IMR-90 (cell line): ENCODE measurements at regions not wholly inside any gene's neighbourhood (a gene's known extent, or its start where the extent isn't known, plus 50 kb on each side); places are given as distances from the start of the nearest gene placed in this dataset.

Experiments
- ATAC-seq: fragments of 200-7000 bp; cut with Tn5 transposase; 2 replicates; pipeline ENCODE4 v1.9.1; 2020; ENCODE audit warnings: low read depth, mild to moderate bottlenecking, moderate library complexity
- BruUV-seq: library from RNA; stranded (reverse); fragments of 400-500 nt; replicated peaks from 2 replicates; lab custom pipeline; 2021; lab: Mats Ljungman, UMichigan
- CTCF ChIA-PET: fragments of 300-600 bp; formaldehyde crosslinking; extraction: SDS; loops from one replicate; lab custom pipeline; 2021; ENCODE audit warnings: antibody characterized with exemption; lab: Yijun Ruan, JAX
- POLR2A ChIA-PET: fragments of 300-600 bp; sonication (Branson Sonifier 250); formaldehyde crosslinking; loops from one replicate; lab custom pipeline; 2022; ENCODE audit warnings: antibody characterized with exemption; ENCODE audit not compliant: unreplicated experiment; lab: Charles Lee
- DNase-seq: peaks from one replicate; pipeline ENCODE4 v3.0.0; 2013
- H2AFZ ChIP-seq: replicated peaks from 2 replicates; pipeline ENCODE3; 2013; ENCODE audit warnings: low read length, mild to moderate bottlenecking; ENCODE audit not compliant: poor library complexity
- H2AK5ac ChIP-seq: 2 replicates; pipeline ENCODE4 v1.6.1; 2013; ENCODE audit warnings: low read depth, low read length, inconsistent platforms
- H2AK9ac ChIP-seq: replicated peaks from 2 replicates; pipeline ENCODE3; 2013; ENCODE audit warnings: mild to moderate bottlenecking, low read depth, low read length, moderate library complexity; ENCODE audit not compliant: poor library complexity
- H2BK120ac ChIP-seq: 2 replicates; pipeline ENCODE4 v1.6.1; 2013; ENCODE audit warnings: low read depth, low read length, inconsistent platforms
- H2BK15ac ChIP-seq: 3 replicates; pipeline ENCODE4 v1.6.1; 2013; ENCODE audit warnings: low read depth, low read length, inconsistent platforms
- H2BK20ac ChIP-seq: 2 replicates; pipeline ENCODE4 v1.6.1; 2013; ENCODE audit warnings: low read depth, mild to moderate bottlenecking, inconsistent platforms, low read length, moderate library complexity
- H2BK5ac ChIP-seq: 2 replicates; pipeline ENCODE4 v1.6.1; 2013; ENCODE audit warnings: mild to moderate bottlenecking, low read depth, low read length, inconsistent platforms; ENCODE audit not compliant: poor library complexity, severe bottlenecking
- H3K14ac ChIP-seq: replicated peaks from 2 replicates; pipeline ENCODE4 v1.6.1; 2013; ENCODE audit warnings: low read depth, low read length, inconsistent platforms
- H3K18ac ChIP-seq: 2 replicates; pipeline ENCODE4 v1.6.1; 2013; ENCODE audit warnings: low read depth, low read length, control low read depth
- H3K23ac ChIP-seq: 2 replicates; pipeline ENCODE4 v1.6.1; 2013; ENCODE audit warnings: low read depth, low read length, inconsistent platforms
- H3K27ac ChIP-seq: 2 replicates; pipeline ENCODE4 v1.5.1; 2013; ENCODE audit warnings: mild to moderate bottlenecking, control low read depth, low read length; ENCODE audit not compliant: insufficient read depth
- H3K27me3 ChIP-seq: 2 replicates; pipeline ENCODE4 v1.6.1; 2013; ENCODE audit warnings: low read length; ENCODE audit not compliant: control insufficient read depth, insufficient read depth
- H3K36me3 ChIP-seq: 2 replicates; pipeline ENCODE4 v1.6.1; 2013; ENCODE audit warnings: low read length, mixed read lengths; ENCODE audit not compliant: control insufficient read depth, insufficient read depth
- H3K4ac ChIP-seq: 2 replicates; pipeline ENCODE4 v1.6.1; 2013; ENCODE audit warnings: low read depth, low read length, inconsistent platforms
- H3K4me1 ChIP-seq: 2 replicates; pipeline ENCODE4 v1.6.1; 2013; ENCODE audit warnings: low read length, mixed read lengths; ENCODE audit not compliant: control insufficient read depth, insufficient read depth
- H3K4me2 ChIP-seq: 2 replicates; pipeline ENCODE4 v1.6.1; 2013; ENCODE audit warnings: low read depth, mild to moderate bottlenecking, control low read depth, low read length, moderate library complexity
- H3K4me3 ChIP-seq: 2 replicates; pipeline ENCODE4 v1.5.1; 2013; ENCODE audit warnings: low read depth, mild to moderate bottlenecking, control low read depth, low read length, moderate library complexity; ENCODE audit not compliant: insufficient read depth
- H3K56ac ChIP-seq: 2 replicates; pipeline ENCODE4 v1.6.1; 2013; ENCODE audit warnings: low read length, inconsistent platforms; ENCODE audit not compliant: insufficient read depth; ENCODE audit errors: extremely low read depth
- H3K79me1 ChIP-seq, 2 experiments: 2 replicates each; pipeline ENCODE4 v1.6.1; 2013; ENCODE audit warnings: low read length in 2 of 2, inconsistent platforms in 1 of 2, low read depth in 1 of 2
- H3K9ac ChIP-seq: 2 replicates; pipeline ENCODE4 v1.6.1; 2013; ENCODE audit warnings: low read depth, low read length, control low read depth
- H3K9me1 ChIP-seq: 2 replicates; pipeline ENCODE4 v1.6.1; 2013; ENCODE audit warnings: low read length, inconsistent platforms; ENCODE audit not compliant: insufficient read depth
- H3K9me3 ChIP-seq: 2 replicates; pipeline ENCODE4 v1.6.1; 2013; ENCODE audit warnings: low read length; ENCODE audit not compliant: control insufficient read depth, insufficient read depth
- H4K20me1 ChIP-seq: 2 replicates; pipeline ENCODE4 v1.6.1; 2013; ENCODE audit warnings: low read length, inconsistent platforms; ENCODE audit not compliant: insufficient read depth
- H4K5ac ChIP-seq: 2 replicates; pipeline ENCODE4 v1.6.1; 2013; ENCODE audit warnings: mild to moderate bottlenecking, low read depth, low read length, control low read depth
- H4K8ac ChIP-seq, 2 experiments: 2 replicates each; pipeline ENCODE4 v1.6.1; 2013; ENCODE audit warnings: low read depth in 2 of 2, low read length in 2 of 2, control low read depth in 1 of 2, inconsistent platforms in 1 of 2
- H4K91ac ChIP-seq: 2 replicates; pipeline ENCODE4 v1.6.1; 2013; ENCODE audit warnings: low read depth, low read length, inconsistent platforms; ENCODE audit not compliant: insufficient read depth
- BHLHE40 ChIP-seq: fragments of 150-350 bp; IDR thresholded peaks from 2 replicates; pipeline ENCODE4 v1.6.1; 2016; ENCODE audit warnings: mild to moderate bottlenecking, low read depth, low read length
- CEBPB ChIP-seq: IDR thresholded peaks from 2 replicates; pipeline ENCODE4 v1.6.1; 2012; ENCODE audit warnings: low read depth, low read length, improper control_type of control experiment
- CHD1 ChIP-seq: IDR thresholded peaks from 2 replicates; pipeline ENCODE4 v1.6.1; 2012; ENCODE audit warnings: low read depth, low read length, improper control_type of control experiment
- ELK1 ChIP-seq: fragments of 150-350 bp; IDR thresholded peaks from 2 replicates; pipeline ENCODE4 v1.6.1; 2016; ENCODE audit warnings: low read depth, mild to moderate bottlenecking, low read length, moderate library complexity, borderline replicate concordance
- FOS ChIP-seq: fragments of 150-350 bp; IDR thresholded peaks from 2 replicates; pipeline ENCODE4 v1.6.1; 2016; ENCODE audit warnings: low read depth, low read length
- MAFK ChIP-seq: IDR thresholded peaks from 2 replicates; pipeline ENCODE4 v1.6.1; 2012; ENCODE audit warnings: low read depth, low read length, improper control_type of control experiment
- MAZ ChIP-seq: IDR thresholded peaks from 2 replicates; pipeline ENCODE4 v1.6.1; 2012; ENCODE audit warnings: low read depth, mild to moderate bottlenecking, low read length, improper control_type of control experiment, moderate library complexity, borderline replicate concordance
- MXI1 ChIP-seq: IDR thresholded peaks from 2 replicates; pipeline ENCODE4 v1.6.1; 2012; ENCODE audit warnings: low read depth, mild to moderate bottlenecking, low read length, moderate library complexity, borderline replicate concordance
- NFE2L2 ChIP-seq: fragments of 150-350 bp; IDR thresholded peaks from 2 replicates; pipeline ENCODE4 v1.6.1; 2016; ENCODE audit warnings: low read depth, mild to moderate bottlenecking, low read length
- POLR2A ChIP-seq: IDR thresholded peaks from 2 replicates; pipeline ENCODE4 v1.6.1; 2012; ENCODE audit warnings: mild to moderate bottlenecking, low read depth, low read length
- RAD21 ChIP-seq: IDR thresholded peaks from 2 replicates; pipeline ENCODE4 v1.6.1; 2012; ENCODE audit warnings: low read length, improper control_type of control experiment
- RCOR1 ChIP-seq: IDR thresholded peaks from 2 replicates; pipeline ENCODE4 v1.6.1; 2012; ENCODE audit warnings: mild to moderate bottlenecking, low read length, improper control_type of control experiment; ENCODE audit not compliant: insufficient replicate concordance
- RFX5 ChIP-seq: IDR thresholded peaks from 2 replicates; pipeline ENCODE4 v1.8.0; 2012; ENCODE audit warnings: low read depth, mild to moderate bottlenecking, low read length, moderate library complexity
- SMC3 ChIP-seq: fragments of 150-350 bp; IDR thresholded peaks from 2 replicates; pipeline ENCODE4 v1.6.1; 2016; ENCODE audit warnings: low read depth, mild to moderate bottlenecking, antibody characterized with exemption, low read length, moderate library complexity
- WGBS, 2 experiments: methylation state at CpG; one replicate each; pipeline versions ENCODE4 v1.1.5 to v1.1.7; 2013; ENCODE audit warnings: missing lambda C conversion rate in 2 of 2; ENCODE audit not compliant: insufficient read length in 1 of 2; ENCODE audit errors: extremely low coverage in 2 of 2; 5-methylcytosine and 5-hydroxymethylcytosine counted together
- dilution Hi-C: fragments of 300-500 bp; cut with HindIII; formaldehyde crosslinking; loops from one replicate; pipeline ENCODE4 v1.14.3; 2018; ENCODE audit warnings: low sequenced_read_pairs; ENCODE audit not compliant: unreplicated experiment
- in situ Hi-C: fragments of 300-500 bp; cut with MboI; formaldehyde crosslinking; loops from 3 replicates; pipeline ENCODE4 v1.14.3; 2019; ENCODE audit warnings: low sequenced_read_pairs, inconsistent platforms, mixed read lengths
- intact Hi-C: fragments of 100-400 bp; cut with micrococcal nuclease; formaldehyde crosslinking; loops from 2 replicates; pipeline ENCODE4 v1.10.0; 2022
- TF ChIP-seq, protein P1 (sequence below): fragments of 150-350 bp; IDR thresholded peaks from 2 replicates; pipeline ENCODE4 v1.6.1; 2017; ENCODE audit warnings: mild to moderate bottlenecking, antibody characterized with exemption, low read length, low read depth
- TF ChIP-seq, protein P2 (sequence below): conservative IDR thresholded peaks from 2 replicates; pipeline ENCODE4 v1.5.1; 2012; ENCODE audit warnings: mild to moderate bottlenecking, low read depth, low read length, improper control_type of control experiment

DNA sequence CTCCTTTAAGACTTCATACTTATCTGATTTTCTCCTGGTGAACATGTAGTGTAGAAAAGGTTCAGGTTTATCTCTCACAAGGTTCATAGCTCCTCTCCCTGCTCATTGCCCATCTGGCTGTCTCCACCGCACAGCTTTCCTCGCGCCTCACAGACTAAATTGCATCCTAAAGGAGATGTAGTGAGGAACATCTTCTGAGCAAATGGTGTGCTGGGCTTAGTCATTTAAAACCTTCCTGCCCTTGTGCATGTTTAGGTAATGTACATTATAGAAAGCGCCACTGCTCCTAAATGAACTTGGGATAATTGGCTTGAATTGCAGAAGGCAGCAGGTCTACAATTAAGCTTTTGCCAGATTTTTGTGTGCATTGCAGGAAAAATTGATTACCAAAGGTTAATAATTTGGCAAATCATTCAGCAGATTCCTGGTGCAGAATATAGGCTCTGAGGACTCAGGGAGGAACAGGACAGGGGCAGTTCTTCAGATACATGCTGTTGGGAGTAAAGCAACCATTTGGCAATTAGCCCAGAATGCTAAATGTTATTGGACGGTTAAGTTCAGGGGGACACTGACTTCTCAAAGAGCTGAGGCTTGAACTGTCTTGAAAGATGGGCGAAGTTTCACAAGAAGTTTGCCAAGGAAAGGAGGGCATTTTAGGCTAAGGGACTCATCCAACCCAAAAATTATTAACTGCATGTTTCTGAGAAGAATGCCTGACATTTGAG is 108.4 kb upstream of the CLDN10 start:
- DNase-seq (no peak), ATAC-seq (no peak)
- Histone ChIP-seq H3K9me3 (peaks cover 3% of the 10 kb centered on the region; the same call in 1 of the 2 replicates), H2BK120ac (no peak overlapping the region), H3K4me1 (no peaks in the 10 kb centered on the region), H2AFZ (no peak overlapping the region), H3K14ac (no peak overlapping the region), H4K91ac (no peak overlapping the region), H2AK9ac (no peak overlapping the region), H3K9ac (no peak overlapping the region), H4K8ac (no peak overlapping the region), H3K23ac (no peak overlapping the region), H2BK15ac (no peak overlapping the region), H3K4ac (no peak overlapping the region), H3K56ac (no peak overlapping the region), H4K5ac (no peak overlapping the region), H4K20me1 (no peaks in the 10 kb centered on the region), H2AK5ac (no peak overlapping the region), H2BK5ac (no peak overlapping the region), H2BK20ac (no peak overlapping the region), H3K79me1 (no peaks in the 10 kb centered on the region), H3K18ac (no peak overlapping the region), H3K4me3 (no peak overlapping the region), H3K9me1 (no peaks in the 10 kb centered on the region; the same call in 1 of the 2 replicates), H3K4me2 (no peak overlapping the region), H3K36me3 (no peaks in the 10 kb centered on the region), H3K27ac (no peak overlapping the region), H3K27me3 (peaks cover 15% of the 10 kb centered on the region)
- no peak for TF ChIP-seq MXI1
- TF ChIP-seq ELK1 = no peak
- no peak for TF ChIP-seq RAD21
- TF ChIP-seq MAFK = no peak
- TF ChIP-seq FOS = no peak
- no peak for TF ChIP-seq NFE2L2
- TF ChIP-seq, protein P1, sequence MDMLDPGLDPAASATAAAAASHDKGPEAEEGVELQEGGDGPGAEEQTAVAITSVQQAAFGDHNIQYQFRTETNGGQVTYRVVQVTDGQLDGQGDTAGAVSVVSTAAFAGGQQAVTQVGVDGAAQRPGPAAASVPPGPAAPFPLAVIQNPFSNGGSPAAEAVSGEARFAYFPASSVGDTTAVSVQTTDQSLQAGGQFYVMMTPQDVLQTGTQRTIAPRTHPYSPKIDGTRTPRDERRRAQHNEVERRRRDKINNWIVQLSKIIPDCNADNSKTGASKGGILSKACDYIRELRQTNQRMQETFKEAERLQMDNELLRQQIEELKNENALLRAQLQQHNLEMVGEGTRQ = no peak
- TF ChIP-seq MAZ = no peak
- TF ChIP-seq RFX5 = no peak
- TF ChIP-seq SMC3 = no peak
- TF ChIP-seq, protein P2, sequence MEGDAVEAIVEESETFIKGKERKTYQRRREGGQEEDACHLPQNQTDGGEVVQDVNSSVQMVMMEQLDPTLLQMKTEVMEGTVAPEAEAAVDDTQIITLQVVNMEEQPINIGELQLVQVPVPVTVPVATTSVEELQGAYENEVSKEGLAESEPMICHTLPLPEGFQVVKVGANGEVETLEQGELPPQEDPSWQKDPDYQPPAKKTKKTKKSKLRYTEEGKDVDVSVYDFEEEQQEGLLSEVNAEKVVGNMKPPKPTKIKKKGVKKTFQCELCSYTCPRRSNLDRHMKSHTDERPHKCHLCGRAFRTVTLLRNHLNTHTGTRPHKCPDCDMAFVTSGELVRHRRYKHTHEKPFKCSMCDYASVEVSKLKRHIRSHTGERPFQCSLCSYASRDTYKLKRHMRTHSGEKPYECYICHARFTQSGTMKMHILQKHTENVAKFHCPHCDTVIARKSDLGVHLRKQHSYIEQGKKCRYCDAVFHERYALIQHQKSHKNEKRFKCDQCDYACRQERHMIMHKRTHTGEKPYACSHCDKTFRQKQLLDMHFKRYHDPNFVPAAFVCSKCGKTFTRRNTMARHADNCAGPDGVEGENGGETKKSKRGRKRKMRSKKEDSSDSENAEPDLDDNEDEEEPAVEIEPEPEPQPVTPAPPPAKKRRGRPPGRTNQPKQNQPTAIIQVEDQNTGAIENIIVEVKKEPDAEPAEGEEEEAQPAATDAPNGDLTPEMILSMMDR = no peak
- TF ChIP-seq CEBPB = no peak
- TF ChIP-seq POLR2A = no peak
- no peak for TF ChIP-seq CHD1
- no peak for TF ChIP-seq BHLHE40
- TF ChIP-seq RCOR1 = no peak
- ChIA-PET POLR2A (no interaction called here), CTCF (no interaction called here)
- intact Hi-C loops (no loop called here), in situ Hi-C loops (no loop called here), dilution Hi-C loops (no loop called here)
- WGBS, 2 experiments = 75% methylated on average over 1 of the region's 6 CpGs; no CpG with 5 or more reads in 1 of the 2 experiments
- BruUV-seq = no TSS peak
